K562 (cell line): ENCODE measurements at regions not wholly inside any gene's neighbourhood (a gene's known extent, or its start where the extent isn't known, plus 50 kb on each side); places are given as distances from the start of the nearest gene placed in this dataset.

Experiments
- CGGBP1 ChIP-seq: fragments of 250-450 bp; sonication (Bioruptor Pico); IDR thresholded peaks from 2 replicates; pipeline ENCODE4 v1.9.0; 2021; ENCODE audit warnings: mild to moderate bottlenecking
- CTCF ChIP-seq, 3 experiments: IDR thresholded peaks in 2 of 3; conservative IDR thresholded peaks in 1 of 3; 2 replicates each; pipeline ENCODE4 v1.5.1; 2011 to 2012; ENCODE audit warnings: low read length in 3 of 3, mild to moderate bottlenecking in 3 of 3, control low read depth in 2 of 3, improper control_type of control experiment in 1 of 3, inconsistent platforms in 1 of 3, low read depth in 1 of 3, mixed read lengths in 1 of 3, moderate library complexity in 1 of 3; ENCODE audit not compliant: insufficient read depth in 2 of 3
- JUNB ChIP-seq: fragments of 450-650 bp; formaldehyde crosslinking; conservative IDR thresholded peaks from 2 replicates; pipeline ENCODE4 v1.4.0; 2020; ENCODE audit warnings: mild to moderate bottlenecking
- MXD1 ChIP-seq: fragments of 250-450 bp; sonication (Bioruptor Pico); IDR thresholded peaks from 2 replicates; pipeline ENCODE4 v1.8.0; 2021; ENCODE audit warnings: borderline replicate concordance, mild to moderate bottlenecking, moderate library complexity; ENCODE audit not compliant: poor library complexity, severe bottlenecking
- NR2C2 ChIP-seq, 2 experiments: fragments of 200-800 bp in 1 of 2; sonication (Bioruptor generic) in 1 of 2; sonication (generic) in 1 of 2; formaldehyde crosslinking in 1 of 2; IDR thresholded peaks; 2 replicates each; pipeline versions ENCODE4 v1.6.1 to v1.8.0; 2016 to 2022; ENCODE audit warnings: mild to moderate bottlenecking in 1 of 2, missing compliant biosample characterization in 1 of 2, missing genetic modification characterization in 1 of 2, missing genetic modification reagents in 1 of 2
- SMAD1 ChIP-seq: fragments of 150-350 bp; IDR thresholded peaks from 2 replicates; pipeline ENCODE4 v1.6.1; 2014; ENCODE audit warnings: low read length, low read depth; ENCODE audit not compliant: partially characterized antibody

GRCh38 chr6:106014955-106015354 is 71.2 kb upstream of the PRDM1 start:
- no peak for TF ChIP-seq NR2C2 (CRISPR knock-in tag; IDR thresholded peaks at IDR 0.05)
- TF ChIP-seq NR2C2 (tag; IDR thresholded peaks at IDR 0.05) = no peak
- TF ChIP-seq CGGBP1 (CRISPR knock-in tag) = no peak
- TF ChIP-seq JUNB = no peak
- TF ChIP-seq CTCF (IDR thresholded peaks at IDR 0.05 in 2 of 3, conservative IDR thresholded peaks at IDR 0.05 in 1 of 3; ENCODE audit: insufficient read depth in 2 of 3, low read depth in 1 of 3, low read length in 3 of 3) = no peak
- TF ChIP-seq SMAD1 = no peak
- no peak for TF ChIP-seq MXD1
